Ovary (tissue), 7 donors: ENCODE measurements at regions not wholly inside any gene's neighbourhood (a gene's known extent, or its start where the extent isn't known, plus 50 kb on each side); places are given as distances from the start of the nearest gene placed in this dataset.

Source experiments
- DNase-seq, 5 donors: peaks; one replicate each; pipeline ENCODE4 v3.0.0-alpha.2; 2019 to 2020
- H3K27ac ChIP-seq, 2 donors: fragments of 200-600 bp; one replicate each; pipeline versions ENCODE4 v1.5.1 to v1.8.0; 2019 to 2022
- H3K27me3 ChIP-seq: fragments of 200-600 bp; one replicate; pipeline ENCODE4 v1.8.0; 2022
- H3K36me3 ChIP-seq: fragments of 200-600 bp; sonication (generic); one replicate; pipeline ENCODE4 v1.5.1; 2019
- H3K4me1 ChIP-seq: one replicate; pipeline ENCODE4 v1.8.1; 2013; ENCODE audit warnings: mild to moderate bottlenecking, moderate library complexity; ENCODE audit not compliant: insufficient read depth
- H3K4me3 ChIP-seq: fragments of 200-600 bp; sonication (generic); one replicate; pipeline ENCODE4 v1.5.1; 2017
- H3K9me3 ChIP-seq, 2 donors: fragments of 200-600 bp in 1 of 2; sonication (generic) in 1 of 2; one replicate each; pipeline versions ENCODE4 v1.5.1 to v1.8.1; 2013 to 2019; ENCODE audit warnings: mild to moderate bottlenecking in 1 of 2, moderate library complexity in 1 of 2
- CTCF ChIP-seq, 3 donors: fragments of 450-650 bp in 2 of 3; fragments of 200-600 bp in 1 of 3; IDR thresholded peaks; one replicate each; pipeline versions ENCODE4 v1.5.1 to v1.8.0; 2016 to 2022; ENCODE audit warnings: antibody characterized with exemption in 3 of 3, mild to moderate bottlenecking in 1 of 3
- EP300 ChIP-seq: sonication (generic); formaldehyde crosslinking; IDR thresholded peaks from one replicate; pipeline ENCODE4 v1.6.1; 2017; ENCODE audit warnings: antibody characterized with exemption
- POLR2A ChIP-seq: fragments of 450-650 bp; IDR thresholded peaks from one replicate; pipeline ENCODE4 v1.6.1; 2017; ENCODE audit warnings: antibody characterized with exemption, mild to moderate bottlenecking, moderate library complexity
- WGBS, 3 donors: extraction: QIAGEN DNeasy Blood & Tissue Kit in 1 of 3; methylation state at CpG; one replicate each; pipeline versions ENCODE4 v1.1.5 to v1.1.7; 2013 to 2017; 5-methylcytosine and 5-hydroxymethylcytosine counted together
- intact Hi-C, 4 donors: fragments of 100-400 bp; cut with DNase I; formaldehyde crosslinking; loops; one replicate each; pipeline versions ENCODE4 v1.11.0 to v1.15.1; 2022 to 2023
- donor health status: DM: no; HTN: no; CAD: no; lungs with moderate emphysema.
- donor health status: DM: no; HTN: no; CAD: no.
- donor health status: Bipolar disorder and iron deficiency.
- donor health status: DM: no; HTN: no; CAD: no.
- donor health status: DM: yes; HTN: yes; CAD: no.

GRCh38 chr3:171940151-171940649 is 97.1 kb downstream of the TMEM212 start:
- 60 to 78% (median 74%) methylated on average over 4 of the region's 4 CpGs for WGBS, 3 donors

GRCh38 chr3:171943262-171944117 is 95.9 kb upstream of the FNDC3B start:
- no peaks in the 10 kb centered on the region for H3K4me1 ChIP-seq
- intact Hi-C loops, result no loop called here
- no peaks in the 10 kb centered on the region for H3K9me3 ChIP-seq
- WGBS, 3 donors, result 93 to 96% (median 96%) methylated on average over 16 to 17 of the region's 17 CpGs
- no peak for DNase-seq
- H3K27ac ChIP-seq, result no peak overlapping the region
- H3K27me3 ChIP-seq, result no peaks in the 10 kb centered on the region
- H3K36me3 ChIP-seq, result no peaks in the 10 kb centered on the region
- H3K4me3 ChIP-seq, result no peak overlapping the region
- no peak for TF ChIP-seq CTCF (IDR thresholded peaks at IDR 0.05)

More at GRCh38 chr3:171940151-171940649, 97.1 kb downstream of the TMEM212 start:
- intact Hi-C loops, result no loop called here
- no peak for TF ChIP-seq CTCF (IDR thresholded peaks at IDR 0.05)
- no peaks in the 10 kb centered on the region for H3K36me3 ChIP-seq
- H3K27me3 ChIP-seq, result no peaks in the 10 kb centered on the region
- H3K4me1 ChIP-seq, result no peaks in the 10 kb centered on the region
- H3K9me3 ChIP-seq, result no peaks in the 10 kb centered on the region
- no peak overlapping the region for H3K4me3 ChIP-seq
- DNase-seq, result no peak
- no peak overlapping the region for H3K27ac ChIP-seq

- no peak overlapping the region for H3K27ac ChIP-seq
- H3K4me1 ChIP-seq, result no peaks in the 10 kb centered on the region
- 15 to 22% (median 20%) methylated on average over 6 of the region's 6 CpGs for WGBS, 3 donors
- intact Hi-C loops, result no loop called here
- H3K9me3 ChIP-seq, result no peaks in the 10 kb centered on the region
- TF ChIP-seq CTCF (IDR thresholded peaks at IDR 0.05), result no peak
- TF ChIP-seq POLR2A, result no peak
- TF ChIP-seq EP300, result no peak
- DNase-seq, result no peak
- H3K36me3 ChIP-seq, result no peaks in the 10 kb centered on the region
- H3K27me3 ChIP-seq, result no peaks in the 10 kb centered on the region
- no peak overlapping the region for H3K4me3 ChIP-seq
These were observed 95.0 kb upstream of the FNDC3B start for GRCh38 chr3:171944118-171945016.

GRCh38 chr3:171948674-171949073 is 90.7 kb upstream of the FNDC3B start:
- H3K4me1 ChIP-seq, result no peaks in the 10 kb centered on the region
- H3K27me3 ChIP-seq, result peaks cover 2% of the 10 kb centered on the region
- H3K9me3 ChIP-seq, result no peaks in the 10 kb centered on the region
- H3K4me3 ChIP-seq, result no peak overlapping the region
- TF ChIP-seq EP300 (no peak), POLR2A (no peak), CTCF (IDR thresholded peaks at IDR 0.05) (no peak)
- H3K36me3 ChIP-seq, result no peaks in the 10 kb centered on the region
- DNase-seq, result no peak
- no peak overlapping the region for H3K27ac ChIP-seq
- 69 to 75% (median 71%) methylated on average over 3 of the region's 3 CpGs for WGBS, 3 donors
- intact Hi-C loops, result no loop called here
